HG03108 (cell line): ENCODE measurements at regions not wholly inside any gene's neighbourhood (a gene's known extent, or its start where the extent isn't known, plus 50 kb on each side); places are given as distances from the start of the nearest gene placed in this dataset.

Experiments used
- ATAC-seq: cut with Tn5 transposase; IDR thresholded peaks from one replicate; pipeline ENCODE4 v1.9.1; 2021; ENCODE audit warnings: moderate library complexity; ENCODE audit not compliant: unreplicated experiment

DNA sequence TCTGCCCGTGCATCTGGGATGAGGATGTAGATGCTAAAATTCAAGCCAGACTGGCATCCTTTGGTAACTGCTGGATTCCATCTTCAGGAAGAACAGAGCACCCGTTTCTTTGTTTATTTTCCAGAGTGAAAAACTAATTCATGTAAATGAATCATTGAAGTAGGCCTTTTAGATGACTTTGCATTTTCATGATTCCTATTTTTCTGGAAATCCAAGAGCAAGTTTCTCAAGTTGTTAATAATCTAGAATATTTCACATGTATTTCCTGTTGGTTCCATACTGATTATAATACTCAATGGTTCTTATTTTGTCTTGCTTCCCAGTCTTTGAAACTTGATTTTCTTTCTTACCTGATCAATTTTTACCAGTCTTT is 328.4 kb downstream of the LPIN1 start:
- no peak for ATAC-seq

DNA sequence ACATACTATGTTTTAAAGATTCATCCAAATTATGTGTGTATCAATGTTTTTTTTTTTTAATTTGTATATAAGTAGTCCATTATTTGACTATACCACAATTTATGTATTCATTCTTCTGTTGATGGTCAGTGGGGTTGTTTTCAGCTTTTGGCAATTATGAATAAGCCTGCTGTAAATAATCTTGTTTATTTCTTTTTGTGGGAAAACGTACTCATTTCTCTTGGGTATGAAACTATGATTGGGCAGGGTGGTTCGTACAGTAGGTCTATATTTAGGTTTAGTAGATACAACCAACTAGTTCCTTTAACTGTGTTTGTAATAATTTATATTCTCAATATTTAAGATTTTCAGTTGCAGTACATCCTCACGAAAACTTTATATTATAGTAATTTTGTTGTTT is 329.2 kb downstream of the LPIN1 start:
- ATAC-seq: no peak

DNA sequence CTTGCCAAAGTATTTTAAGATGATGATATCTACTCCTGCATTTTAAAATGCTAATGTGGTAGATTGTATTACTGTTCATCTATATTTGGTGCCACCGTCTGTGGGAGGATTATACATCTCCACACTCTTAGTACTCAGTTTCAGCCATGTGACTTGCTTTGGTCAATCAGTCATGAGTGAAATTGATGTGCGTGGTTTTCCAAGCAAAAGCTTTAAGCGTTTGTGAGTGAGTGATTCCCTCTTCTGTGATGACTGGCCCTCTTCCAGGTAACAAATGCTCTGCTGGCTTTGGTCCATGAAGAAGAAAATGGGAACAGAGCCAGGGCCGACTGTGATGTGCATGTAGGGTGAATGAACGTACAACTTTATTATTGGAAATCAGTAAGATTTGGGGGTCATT is 330.4 kb downstream of the LPIN1 start:
- no peak for ATAC-seq

DNA sequence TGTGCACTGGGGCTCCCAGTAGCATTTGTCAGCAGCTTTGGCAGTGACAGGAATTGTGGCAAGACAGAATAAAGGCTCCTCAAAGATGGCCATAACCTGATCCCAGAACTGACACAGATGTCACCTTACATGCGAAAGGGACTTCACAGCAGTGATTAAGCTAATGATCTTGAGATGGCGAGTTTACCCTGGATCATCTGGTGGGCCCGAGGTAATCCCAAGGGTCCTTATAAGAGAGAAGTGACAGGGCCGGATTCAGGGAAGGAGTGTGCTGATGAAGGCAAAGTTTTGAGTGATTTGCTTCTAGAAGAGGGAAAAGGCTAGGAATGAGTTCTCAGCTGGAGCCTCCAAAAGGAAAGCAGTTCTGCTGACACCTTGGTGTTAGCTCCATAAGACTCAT is 333.9 kb downstream of the LPIN1 start:
- no peak for ATAC-seq

DNA sequence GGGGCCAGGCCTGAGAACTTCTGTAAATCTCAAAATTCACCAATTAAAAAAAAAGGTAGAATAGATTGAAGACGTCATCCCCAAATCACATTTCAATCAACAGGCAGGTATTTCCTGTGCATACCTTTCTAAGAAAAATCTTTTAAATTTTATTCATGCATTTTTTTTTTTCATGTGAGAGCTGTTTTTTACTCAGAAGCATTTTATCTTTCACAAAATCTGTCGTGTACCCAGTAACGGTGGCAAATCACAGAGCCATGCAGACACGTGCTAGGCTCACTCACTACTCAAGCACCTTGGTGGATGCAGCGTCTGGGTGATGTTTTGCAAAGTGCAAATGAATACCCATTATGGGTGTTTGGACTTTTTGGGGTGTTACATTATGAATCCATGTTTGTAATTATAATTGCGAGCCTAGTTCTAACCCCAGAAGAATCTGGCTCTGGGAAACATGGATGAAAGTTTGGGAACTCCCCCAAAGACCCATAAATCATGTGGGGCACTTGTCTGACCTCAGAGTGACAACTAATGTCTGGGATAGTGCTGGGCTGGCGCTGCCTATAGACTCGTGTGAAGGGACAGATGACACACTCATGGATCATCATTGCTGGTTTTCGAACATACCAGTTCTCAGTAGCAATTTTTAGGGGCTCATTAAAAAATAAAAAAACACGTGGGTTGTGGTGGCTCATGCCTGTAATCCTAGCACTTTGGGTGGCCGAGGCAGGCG is 335.2 kb downstream of the LPIN1 start:
- no peak for ATAC-seq

DNA sequence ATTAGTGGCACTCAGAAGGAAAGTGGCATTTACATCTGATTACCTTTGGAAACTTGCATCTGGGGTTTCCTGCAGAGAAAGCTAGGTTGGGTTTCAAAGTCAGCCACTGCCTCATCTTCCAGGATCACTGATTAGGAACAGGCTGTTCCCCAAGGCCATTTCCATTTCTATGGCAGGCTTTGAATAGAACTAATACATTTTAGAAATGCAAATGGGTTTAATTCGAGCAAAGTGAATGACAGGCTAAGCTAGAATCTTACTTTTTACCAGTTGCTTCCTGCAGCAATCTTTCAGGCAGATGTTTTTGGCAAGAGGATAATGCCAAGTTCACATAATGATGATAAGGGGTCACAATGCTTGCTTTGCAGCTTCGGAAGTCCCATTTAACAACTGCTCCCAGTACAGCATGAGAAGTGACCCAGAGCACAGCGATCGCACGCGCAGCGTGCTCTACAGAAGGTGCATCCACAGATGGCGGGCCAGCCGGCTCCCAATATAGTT is 336.7 kb downstream of the LPIN1 start:
- ATAC-seq: no peak

DNA sequence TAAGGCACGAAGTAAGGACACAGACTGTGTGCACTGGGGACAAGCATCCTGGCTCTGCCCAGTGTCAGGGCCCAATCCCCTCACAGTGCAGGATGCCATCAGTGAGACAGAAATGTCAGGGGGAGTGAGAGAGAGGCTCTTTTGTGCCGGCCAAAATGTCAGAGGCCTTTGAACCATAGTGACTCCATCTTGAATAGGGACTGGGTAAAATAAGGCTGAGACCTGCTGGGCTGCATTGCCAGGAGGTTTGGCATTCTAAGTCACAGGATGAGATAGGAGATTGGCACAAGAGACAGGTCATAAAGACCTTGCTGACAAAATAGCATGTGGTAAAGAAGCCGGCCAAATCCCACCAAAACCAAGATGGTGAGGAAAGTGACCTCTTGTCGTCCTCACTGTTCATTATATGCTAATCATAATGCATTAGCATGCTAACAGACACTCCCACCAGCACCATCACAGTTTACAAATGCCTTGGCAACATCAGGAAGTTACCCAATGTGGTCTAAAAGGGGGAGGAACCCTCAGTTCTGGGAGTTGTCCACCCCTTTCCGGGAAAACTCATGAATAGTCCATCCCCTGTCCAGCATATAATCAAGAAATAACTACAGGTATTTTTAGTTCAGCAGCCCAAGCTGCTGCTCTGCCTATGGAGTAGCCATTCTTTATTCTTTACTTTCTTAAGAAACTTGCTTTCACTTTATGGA is 337.4 kb downstream of the LPIN1 start:
- ATAC-seq: no peak

DNA sequence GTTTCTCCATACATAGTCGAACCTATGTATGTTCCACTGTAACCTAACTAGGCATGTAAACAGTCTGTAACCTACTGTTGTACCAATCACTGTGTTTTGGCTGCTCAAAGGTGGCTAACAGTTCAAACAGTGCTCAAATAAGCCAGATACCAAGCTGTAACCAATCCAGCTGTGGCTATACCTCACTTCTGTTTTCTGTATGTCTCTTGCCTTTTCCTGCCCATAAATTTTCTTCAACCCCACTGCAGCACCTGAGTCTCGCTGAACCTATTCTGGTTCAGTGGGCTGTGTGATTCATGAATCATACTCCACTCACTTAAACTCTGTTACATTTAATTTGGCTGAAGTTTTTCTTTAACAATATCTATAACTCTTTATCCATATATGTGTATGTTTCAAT is 340.7 kb downstream of the LPIN1 start:
- ATAC-seq: no peak

DNA sequence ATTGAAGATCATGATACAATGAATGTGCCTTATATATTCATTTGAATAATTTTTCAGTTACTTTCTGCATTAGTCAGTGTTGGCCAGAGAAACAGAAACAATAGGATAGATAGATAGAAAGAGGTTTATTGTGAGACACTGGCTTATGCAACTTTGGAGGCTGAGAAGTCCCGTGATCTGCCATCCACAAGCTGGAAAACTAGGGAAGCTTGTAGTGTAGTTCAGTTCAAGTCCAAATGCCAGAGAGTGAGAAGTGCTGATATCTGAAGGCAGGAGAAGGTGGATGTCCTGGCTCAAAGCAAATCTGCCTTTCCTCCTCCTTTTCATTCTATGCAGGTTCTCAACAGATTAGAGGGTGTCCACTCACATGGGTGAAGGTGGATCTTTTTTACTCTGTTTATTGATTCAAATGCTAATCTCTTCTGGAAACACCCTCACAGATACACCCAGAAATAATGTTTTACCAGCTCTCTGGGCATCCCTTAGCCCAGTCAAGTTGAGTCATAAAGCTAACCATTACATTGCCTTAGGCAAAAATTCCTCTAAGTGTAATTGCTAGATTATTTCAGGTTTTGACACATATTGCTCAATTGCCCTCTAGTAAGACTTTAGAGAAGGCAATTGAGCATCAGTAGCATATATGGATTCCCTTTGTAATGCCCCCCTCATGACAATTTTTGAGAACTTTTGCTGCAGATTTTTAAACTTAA is 341.4 kb downstream of the LPIN1 start:
- no peak for ATAC-seq

DNA sequence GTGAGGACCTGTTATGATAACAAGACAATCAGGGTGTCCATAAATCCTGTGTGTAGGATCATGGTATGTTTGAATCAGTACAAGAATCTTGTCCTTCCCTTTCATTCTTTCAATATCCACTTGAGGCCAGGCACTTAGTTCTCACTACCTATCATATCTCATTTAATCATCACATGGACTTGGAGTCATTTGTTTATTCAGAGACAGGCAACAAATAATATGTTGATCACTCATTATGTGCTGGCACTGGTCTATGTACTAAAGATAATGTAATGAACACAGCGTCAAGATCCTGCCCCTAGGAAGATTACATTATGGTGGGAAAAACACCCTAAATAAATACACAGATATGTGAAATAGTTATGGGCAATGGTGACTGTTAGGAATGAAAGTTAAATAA is 342.6 kb downstream of the LPIN1 start:
- no peak for ATAC-seq

DNA sequence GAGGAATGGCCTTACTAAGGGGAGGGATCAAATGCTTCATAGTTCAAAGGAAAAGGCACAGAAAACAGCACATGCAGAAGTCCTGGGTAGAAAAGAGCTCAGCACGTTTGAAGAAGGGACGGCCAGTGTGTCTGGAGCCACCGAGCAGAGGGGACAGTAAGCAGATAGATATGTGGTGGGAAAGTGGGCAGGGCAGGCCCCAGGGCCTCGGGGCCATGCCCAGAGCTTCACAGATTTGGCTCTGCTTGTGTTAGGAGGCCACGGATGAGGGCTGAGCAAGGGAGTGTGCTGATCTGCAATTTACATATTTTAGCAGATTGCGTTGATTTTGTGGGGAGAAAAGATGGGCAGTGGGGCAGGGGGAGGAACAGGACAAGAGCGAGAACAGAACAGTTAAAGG is 343.1 kb downstream of the LPIN1 start:
- ATAC-seq: no peak

DNA sequence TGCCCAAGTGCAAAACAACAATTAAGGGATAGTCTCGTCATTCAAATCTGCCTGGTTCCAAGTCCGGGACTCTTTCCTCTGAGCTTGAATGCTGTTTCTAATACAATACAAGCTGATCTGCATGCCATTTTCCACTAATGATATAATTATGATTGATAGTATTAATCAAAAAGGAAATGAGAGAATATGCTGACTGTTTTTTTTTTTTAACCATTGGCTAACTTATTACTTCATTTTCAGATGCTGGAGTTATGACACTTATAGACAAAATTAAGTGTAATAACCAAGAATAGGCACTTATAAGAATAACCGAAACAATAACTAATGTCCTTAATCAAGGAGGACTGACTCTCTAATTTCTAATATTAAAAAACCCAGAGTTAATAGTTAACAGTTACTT is 343.6 kb downstream of the LPIN1 start:
- no peak for ATAC-seq

DNA sequence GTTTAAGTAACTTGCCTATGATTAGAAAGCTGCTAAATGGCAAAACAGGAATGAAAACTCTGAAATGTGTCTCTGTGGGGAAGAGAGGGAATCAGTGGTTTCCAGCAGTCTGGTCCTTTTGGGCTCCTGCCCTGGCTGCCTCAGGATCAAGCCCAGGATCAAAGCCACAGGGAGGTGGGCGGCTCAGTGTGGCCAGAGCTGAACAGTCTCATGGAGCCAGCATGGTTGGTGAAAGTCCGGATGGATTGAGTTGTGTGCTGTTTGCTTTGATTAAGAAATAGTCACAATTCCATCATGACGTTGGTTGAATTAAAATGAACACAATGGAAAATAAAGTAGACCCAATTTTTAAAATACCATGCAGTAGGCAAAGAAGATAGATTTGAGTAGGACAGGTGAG is 344.2 kb downstream of the LPIN1 start:
- ATAC-seq: no peak

DNA sequence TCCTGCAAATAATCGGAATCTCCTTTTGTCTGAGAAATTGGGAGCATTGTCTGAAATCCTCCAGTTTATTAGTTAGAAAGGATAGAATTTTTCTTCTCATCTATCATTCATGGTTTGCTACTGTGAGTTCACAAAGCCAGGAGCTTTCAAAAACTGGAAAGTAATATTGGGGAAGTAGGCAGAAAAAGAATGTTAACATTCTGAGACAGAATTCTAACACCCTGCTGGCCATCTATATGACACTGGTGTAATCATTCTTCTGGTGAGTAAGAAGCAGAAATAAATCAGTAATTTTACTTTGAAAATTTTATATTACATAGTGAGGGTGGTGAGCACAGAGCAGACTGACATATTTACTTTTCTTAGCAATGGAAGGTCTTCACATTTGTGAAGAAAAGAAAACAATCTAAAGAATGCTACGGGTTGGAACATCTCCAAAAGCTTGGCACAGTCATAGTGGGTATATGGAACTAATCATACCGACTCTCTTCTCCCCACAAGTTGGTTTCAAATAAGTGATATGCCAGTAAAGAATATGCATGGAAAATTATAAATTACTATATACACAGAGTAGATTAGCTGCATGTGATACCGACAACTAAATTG is 344.9 kb downstream of the LPIN1 start:
- ATAC-seq: no peak

DNA sequence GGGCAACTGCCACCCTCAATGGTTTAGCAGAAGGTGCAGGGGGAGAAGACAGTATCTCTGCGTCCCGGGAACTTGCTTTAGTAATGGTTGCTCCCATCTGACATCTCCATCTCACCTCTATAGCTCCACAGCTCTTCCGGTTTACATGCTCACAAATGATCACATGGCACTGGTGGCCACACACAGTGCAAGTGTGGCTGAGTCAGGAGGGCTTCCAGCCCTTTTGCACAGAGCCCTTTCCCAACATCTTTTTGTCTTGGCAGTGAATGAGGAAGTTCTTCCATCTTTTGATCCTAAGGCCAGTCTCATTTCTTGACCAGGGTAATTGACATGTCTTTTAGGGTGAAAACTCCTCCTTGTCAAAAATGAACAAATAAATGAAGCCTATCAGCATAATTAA is 347.7 kb downstream of the LPIN1 start:
- ATAC-seq: no peak

DNA sequence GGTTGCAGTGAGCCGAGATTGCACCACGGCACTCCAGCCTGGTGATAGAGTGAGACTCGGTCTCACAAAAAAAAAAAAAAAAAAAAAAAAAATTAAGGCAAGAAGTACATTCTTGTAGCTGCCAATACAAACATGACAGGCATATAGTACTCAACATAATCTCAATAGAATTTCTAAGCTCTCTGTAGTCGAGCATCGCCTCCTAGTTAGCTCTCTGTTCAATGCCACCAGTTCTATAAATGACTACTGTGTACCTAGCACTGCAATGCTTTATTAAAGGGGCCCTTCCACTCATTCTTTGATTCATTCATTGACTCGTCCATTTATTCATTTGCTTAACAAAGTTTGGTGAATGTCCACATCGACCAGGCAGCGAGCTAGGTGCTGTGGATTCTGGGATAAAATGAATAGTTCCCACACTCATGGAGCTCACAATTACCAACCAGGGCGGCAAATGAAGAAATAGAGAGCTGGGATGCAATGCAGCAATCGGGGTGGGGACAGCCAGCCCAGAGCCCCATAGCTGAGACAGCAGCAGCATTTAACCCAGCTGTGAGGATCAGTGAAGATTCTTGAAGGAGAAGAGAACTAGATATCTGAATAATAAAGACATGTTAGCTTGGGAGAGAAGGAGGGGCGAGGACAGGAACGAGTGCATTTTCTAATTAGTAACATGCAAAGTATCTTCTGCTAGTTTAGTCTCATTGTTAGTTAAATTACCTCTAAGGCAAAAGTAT is 349.8 kb downstream of the LPIN1 start:
- no peak for ATAC-seq

DNA sequence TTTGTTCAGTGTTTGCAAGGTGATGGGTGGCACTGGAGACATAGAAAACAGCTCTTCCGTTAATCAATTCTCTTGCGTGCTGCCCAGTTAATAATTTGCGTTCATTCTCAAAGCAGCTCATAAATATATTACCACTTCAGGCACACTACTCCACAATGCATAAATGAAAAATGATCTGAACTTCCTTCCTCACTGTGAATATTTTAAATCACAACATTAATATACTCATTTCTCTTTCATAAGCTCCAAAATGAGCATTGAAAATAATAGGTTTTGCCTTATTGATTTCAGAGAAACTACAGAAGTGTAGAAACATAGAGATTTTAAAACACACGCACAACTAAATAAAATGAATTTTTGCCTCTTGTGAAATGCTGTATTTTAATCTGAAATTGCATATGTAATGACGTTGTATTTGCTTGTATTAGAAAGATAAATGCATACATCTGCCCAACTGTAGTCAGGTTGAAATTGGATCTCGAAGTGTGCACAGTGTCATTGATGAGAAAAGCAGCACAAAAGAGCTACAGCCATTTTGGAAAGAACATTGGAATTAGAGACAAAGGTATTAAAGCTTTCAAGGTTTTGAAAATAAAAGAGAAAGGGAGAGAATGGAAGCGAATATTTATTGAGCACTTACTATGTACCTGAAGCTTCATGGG is 350.5 kb downstream of the LPIN1 start:
- no peak for ATAC-seq

DNA sequence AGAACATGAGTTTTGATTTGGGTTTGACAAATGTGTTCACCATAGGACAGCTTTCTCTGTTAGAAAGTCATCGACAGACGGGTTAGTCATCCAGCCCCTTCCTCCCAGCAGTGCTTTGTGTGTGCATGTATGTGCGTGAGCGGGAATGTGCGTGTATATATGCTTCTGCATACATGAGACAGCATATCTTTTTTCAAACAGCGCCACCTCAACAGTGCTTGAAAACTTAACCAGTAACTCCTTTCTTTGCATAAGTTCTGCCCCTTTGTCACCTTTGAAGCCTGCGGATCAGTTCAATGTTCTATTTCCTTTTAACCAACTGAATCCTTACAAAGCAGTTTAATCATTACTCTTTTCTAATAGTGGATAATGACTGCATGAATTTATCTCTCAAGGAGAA is 351.4 kb downstream of the LPIN1 start:
- ATAC-seq: no peak

DNA sequence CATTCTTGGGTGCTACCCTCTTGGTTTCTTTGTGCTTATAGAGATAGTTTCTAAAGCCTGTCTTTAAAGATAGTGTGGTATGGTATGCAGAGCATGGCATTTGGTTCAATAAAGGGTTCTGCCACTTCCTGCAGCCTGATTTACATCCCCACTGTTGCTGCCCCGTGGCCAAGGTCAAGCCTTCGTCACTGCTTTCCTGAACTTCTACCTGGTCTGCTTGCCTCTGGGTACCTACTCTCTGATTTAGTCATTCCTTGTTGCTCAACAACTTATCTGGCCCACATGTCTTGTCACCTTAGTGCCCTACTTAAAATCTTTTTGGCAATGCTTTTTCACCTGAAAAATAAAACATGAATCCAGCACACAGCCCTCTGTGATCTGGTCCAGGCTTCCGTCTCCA is 352.9 kb downstream of the LPIN1 start:
- no peak for ATAC-seq

DNA sequence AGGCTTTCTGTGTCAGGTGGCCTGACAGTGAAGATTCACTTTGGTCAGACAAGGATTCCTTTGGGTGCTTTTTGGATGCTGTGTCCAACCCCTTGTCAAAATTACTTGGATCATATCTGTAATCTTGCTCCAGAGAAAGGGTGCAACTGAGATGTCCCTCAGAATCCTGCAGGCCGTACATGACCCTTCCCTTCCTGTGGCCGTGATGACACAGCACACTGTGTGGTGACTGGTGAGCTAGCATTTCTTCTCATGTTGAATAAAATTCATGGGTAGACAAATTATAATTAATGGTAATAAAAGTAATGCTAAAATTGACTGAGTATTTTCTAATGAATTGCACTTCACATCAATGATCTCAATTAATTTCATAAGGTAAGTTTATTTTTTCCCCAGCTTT is 356.2 kb downstream of the LPIN1 start:
- ATAC-seq: no peak
